GM23338 (cell line): ENCODE measurements at regions not wholly inside any gene's neighbourhood (a gene's known extent, or its start where the extent isn't known, plus 50 kb on each side); places are given as distances from the start of the nearest gene placed in this dataset.
"Not testable (repeated sequence)": the region's sequence is repeated elsewhere in the genome, so short reads cannot be mapped to it uniquely, and the experiment has no call there.

Experiments
- ATAC-seq: fragments of 200-7000 bp; cut with Tn5 transposase; 3 replicates; pipeline ENCODE4 v1.9.1; 2020
- DNase-seq: peaks from one replicate; pipeline ENCODE4 v3.0.0-alpha.2; 2015; ENCODE audit warnings: low spot score
- H2AFZ ChIP-seq: fragments of 200-600 bp; sonication (generic); 2 replicates; pipeline ENCODE4 v1.8.0; 2016; ENCODE audit warnings: antibody characterized with exemption, mild to moderate bottlenecking, moderate library complexity
- H3F3A ChIP-seq: fragments of 200-600 bp; sonication (generic); replicated peaks from 2 replicates; pipeline ENCODE4 v1.8.0; 2017; ENCODE audit warnings: antibody characterized with exemption, mixed run types, low read depth
- H3K27ac ChIP-seq: fragments of 200-600 bp; sonication (generic); 2 replicates; pipeline ENCODE4 v1.6.1; 2016; ENCODE audit warnings: low read depth
- H3K27me3 ChIP-seq: fragments of 200-600 bp; sonication (generic); 2 replicates; pipeline ENCODE4 v1.8.0; 2016; ENCODE audit warnings: mild to moderate bottlenecking, mixed run types, moderate library complexity; ENCODE audit not compliant: insufficient read depth
- H3K36me3 ChIP-seq: fragments of 200-600 bp; sonication (generic); 2 replicates; pipeline ENCODE4 v1.8.0; 2016; ENCODE audit warnings: mild to moderate bottlenecking; ENCODE audit not compliant: insufficient read depth
- H3K4me1 ChIP-seq: fragments of 200-600 bp; sonication (generic); 2 replicates; pipeline ENCODE4 v1.8.0; 2016; ENCODE audit warnings: mild to moderate bottlenecking, moderate library complexity; ENCODE audit not compliant: insufficient read depth
- H3K4me2 ChIP-seq: fragments of 200-600 bp; sonication (generic); 2 replicates; pipeline ENCODE4 v1.7.1; 2017; ENCODE audit warnings: mixed run types
- H3K4me3 ChIP-seq: fragments of 200-600 bp; sonication (generic); 2 replicates; pipeline ENCODE4 v1.6.1; 2016; ENCODE audit warnings: mixed run types
- H3K79me2 ChIP-seq: fragments of 200-600 bp; sonication (generic); replicated peaks from 2 replicates; pipeline ENCODE4 v1.8.0; 2017; ENCODE audit warnings: mild to moderate bottlenecking; ENCODE audit not compliant: insufficient read depth
- H3K9me2 ChIP-seq: fragments of 200-600 bp; sonication (generic); 2 replicates; pipeline ENCODE4 v1.8.0; 2017; ENCODE audit not compliant: insufficient read depth
- H4K20me1 ChIP-seq: fragments of 200-600 bp; sonication (generic); replicated peaks from 2 replicates; pipeline ENCODE4 v1.8.0; 2017; ENCODE audit warnings: mild to moderate bottlenecking; ENCODE audit not compliant: insufficient read depth
- H3K27ac Mint-ChIP-seq: 2 replicates; pipeline ENCODE4 v1.8.0; 2020; ENCODE audit warnings: inconsistent platforms, mild to moderate bottlenecking, moderate library complexity, mixed read lengths
- H3K27me3 Mint-ChIP-seq: 3 replicates; pipeline ENCODE4 v1.8.0; 2022; ENCODE audit warnings: low read depth, mild to moderate bottlenecking, moderate library complexity, mixed read lengths, inconsistent platforms; ENCODE audit not compliant: insufficient read depth, poor library complexity
- H3K36me3 Mint-ChIP-seq: 3 replicates; pipeline ENCODE4 v1.8.0; 2021; ENCODE audit warnings: low read depth, mild to moderate bottlenecking, inconsistent platforms, moderate library complexity, mixed read lengths
- H3K4me1 Mint-ChIP-seq: 3 replicates; pipeline ENCODE4 v1.8.0; 2020; ENCODE audit warnings: mild to moderate bottlenecking, inconsistent platforms, mixed read lengths
- H3K4me3 Mint-ChIP-seq: 3 replicates; pipeline ENCODE4 v1.8.0; 2021; ENCODE audit warnings: moderate library complexity, mild to moderate bottlenecking, inconsistent platforms, mixed read lengths
- H3K9me3 Mint-ChIP-seq: 3 replicates; pipeline ENCODE4 v1.8.0; 2020; ENCODE audit warnings: moderate library complexity, mild to moderate bottlenecking, inconsistent platforms, mixed read lengths
- CREB1 ChIP-seq: fragments of 250-450 bp; sonication (Bioruptor Pico); IDR thresholded peaks from 2 replicates; pipeline ENCODE4 v1.5.0; 2020; ENCODE audit warnings: low read depth, mild to moderate bottlenecking, moderate library complexity
- EZH2 ChIP-seq: fragments of 200-600 bp; sonication (generic); IDR thresholded peaks from one replicate; pipeline ENCODE4 v1.8.0; 2017; ENCODE audit warnings: antibody characterized with exemption, mild to moderate bottlenecking, low read depth; ENCODE audit not compliant: unreplicated experiment
- EZH2phosphoT487 ChIP-seq: fragments of 200-600 bp; sonication (generic); IDR thresholded peaks from one replicate; pipeline ENCODE4 v1.8.1; 2018; ENCODE audit warnings: antibody characterized with exemption; ENCODE audit not compliant: unreplicated experiment
- POLR2AphosphoS5 ChIP-seq: IDR thresholded peaks from 2 replicates; pipeline ENCODE4 v1.6.1; 2016; ENCODE audit warnings: antibody characterized with exemption, low read depth
- REST ChIP-seq: IDR thresholded peaks from one replicate; pipeline ENCODE4 v1.6.1; 2018; ENCODE audit warnings: antibody characterized with exemption; ENCODE audit not compliant: unreplicated experiment
- STAT1 ChIP-seq: IDR thresholded peaks from one replicate; pipeline ENCODE4 v1.6.1; 2016; ENCODE audit warnings: antibody characterized with exemption; ENCODE audit not compliant: unreplicated experiment
- ZNF114 ChIP-seq: fragments of 250-450 bp; sonication (Bioruptor Pico); IDR thresholded peaks from 2 replicates; pipeline ENCODE4 v1.5.0; 2020; ENCODE audit warnings: mild to moderate bottlenecking, moderate library complexity
- TF ChIP-seq, protein P1 (sequence below): IDR thresholded peaks from 2 replicates; pipeline ENCODE4 v1.6.1; 2016; ENCODE audit warnings: antibody characterized with exemption
- TF ChIP-seq, protein P2 (sequence below), 2 experiments: fragments of 200-600 bp in 1 of 2; sonication (generic) in 1 of 2; conservative IDR thresholded peaks; 2 replicates each; pipeline versions ENCODE4 v1.5.1 to v1.6.1; 2016 to 2017; ENCODE audit warnings: antibody characterized with exemption in 2 of 2, low read depth in 2 of 2, mild to moderate bottlenecking in 2 of 2, moderate library complexity in 1 of 2

GRCh38 chrX:144231116-144231785 lies 347.4 kb downstream of the UBE2NL start:
- not testable (repeated sequence) for H2AFZ ChIP-seq, H3K4me2 ChIP-seq, H3K79me2 ChIP-seq, ATAC-seq, H3K27ac ChIP-seq, H3K4me3 ChIP-seq, H3K36me3 Mint-ChIP-seq, H3K9me2 ChIP-seq, H3K36me3 ChIP-seq, H3F3A ChIP-seq, H3K4me1 Mint-ChIP-seq, H3K4me1 ChIP-seq, H3K27me3 ChIP-seq, DNase-seq, H3K27me3 Mint-ChIP-seq, H4K20me1 ChIP-seq, H3K27ac Mint-ChIP-seq, H3K4me3 Mint-ChIP-seq
- H3K9me3 Mint-ChIP-seq, result peaks cover 80% of the 10 kb centered on the region

- Mint-ChIP-seq H3K9me3 (peaks cover 59% of the 10 kb centered on the region), H3K4me3 (no peak overlapping the region), H3K27me3 (no peaks in the 10 kb centered on the region), H3K4me1 (no peaks in the 10 kb centered on the region), H3K36me3 (no peaks in the 10 kb centered on the region; the same call in 2 of the 3 replicates), H3K27ac (no peak overlapping the region)
- Histone ChIP-seq H2AFZ (no peak overlapping the region), H3K9me2 (no peaks in the 10 kb centered on the region), H3K79me2 (no peaks in the 10 kb centered on the region), H3K4me2 (no peak overlapping the region), H4K20me1 (no peaks in the 10 kb centered on the region), H3K4me3 (no peak overlapping the region), H3K27ac (no peak overlapping the region), H3F3A (no peaks in the 10 kb centered on the region), H3K4me1 (no peaks in the 10 kb centered on the region), H3K27me3 (no peaks in the 10 kb centered on the region), H3K36me3 (no peaks in the 10 kb centered on the region)
- no peak for ATAC-seq
- DNase-seq, result no peak
- TF ChIP-seq CREB1, result no peak
These were observed 369.5 kb downstream of the UBE2NL start for GRCh38 chrX:144253356-144253755.

DNA sequence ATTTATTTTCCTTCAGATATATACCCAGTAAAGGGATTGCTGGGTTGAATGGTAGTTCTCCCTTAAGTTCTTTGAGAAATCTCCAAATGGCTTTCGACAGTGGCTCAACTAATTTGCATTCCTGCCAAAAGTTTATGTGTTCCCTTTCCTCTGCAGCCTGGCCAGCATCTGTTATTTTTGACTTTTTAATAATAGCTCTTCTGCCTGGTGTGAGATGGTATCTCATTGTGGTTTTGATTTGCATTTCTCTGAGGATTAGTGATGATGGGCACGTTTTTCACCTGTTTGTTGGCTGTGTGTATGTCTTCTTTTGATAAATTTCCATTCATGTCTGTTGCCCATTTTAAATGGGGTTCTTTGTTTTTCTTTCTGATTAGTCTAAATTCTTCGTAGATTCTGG lies 375.2 kb downstream of the UBE2NL start:
- Histone ChIP-seq H4K20me1 (no peaks in the 10 kb centered on the region), H2AFZ (no peak overlapping the region), H3K27me3 (no peaks in the 10 kb centered on the region), H3K4me1 (no peaks in the 10 kb centered on the region), H3K79me2 (no peaks in the 10 kb centered on the region), H3K9me2 (no peaks in the 10 kb centered on the region), H3K36me3 (no peaks in the 10 kb centered on the region), H3K4me2 (no peak overlapping the region), H3F3A (no peaks in the 10 kb centered on the region), H3K27ac (no peak overlapping the region), H3K4me3 (no peak overlapping the region)
- Mint-ChIP-seq H3K4me3 (no peak overlapping the region), H3K4me1 (no peaks in the 10 kb centered on the region), H3K9me3 (peaks cover 68% of the 10 kb centered on the region), H3K27ac (no peak overlapping the region), H3K27me3 (peaks cover 2% of the 10 kb centered on the region), H3K36me3 (peaks cover 3% of the 10 kb centered on the region; the same call in 1 of the 3 replicates)
- ATAC-seq (no peak), DNase-seq (no peak)
- TF ChIP-seq, protein P1, sequence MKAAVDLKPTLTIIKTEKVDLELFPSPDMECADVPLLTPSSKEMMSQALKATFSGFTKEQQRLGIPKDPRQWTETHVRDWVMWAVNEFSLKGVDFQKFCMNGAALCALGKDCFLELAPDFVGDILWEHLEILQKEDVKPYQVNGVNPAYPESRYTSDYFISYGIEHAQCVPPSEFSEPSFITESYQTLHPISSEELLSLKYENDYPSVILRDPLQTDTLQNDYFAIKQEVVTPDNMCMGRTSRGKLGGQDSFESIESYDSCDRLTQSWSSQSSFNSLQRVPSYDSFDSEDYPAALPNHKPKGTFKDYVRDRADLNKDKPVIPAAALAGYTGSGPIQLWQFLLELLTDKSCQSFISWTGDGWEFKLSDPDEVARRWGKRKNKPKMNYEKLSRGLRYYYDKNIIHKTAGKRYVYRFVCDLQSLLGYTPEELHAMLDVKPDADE, result no peak
- TF ChIP-seq EZH2phosphoT487 (no peak), STAT1 (no peak), ZNF114 (CRISPR knock-in tag) (no peak), REST (no peak), EZH2 (no peak), POLR2AphosphoS5 (no peak)
- TF ChIP-seq, protein P2, sequence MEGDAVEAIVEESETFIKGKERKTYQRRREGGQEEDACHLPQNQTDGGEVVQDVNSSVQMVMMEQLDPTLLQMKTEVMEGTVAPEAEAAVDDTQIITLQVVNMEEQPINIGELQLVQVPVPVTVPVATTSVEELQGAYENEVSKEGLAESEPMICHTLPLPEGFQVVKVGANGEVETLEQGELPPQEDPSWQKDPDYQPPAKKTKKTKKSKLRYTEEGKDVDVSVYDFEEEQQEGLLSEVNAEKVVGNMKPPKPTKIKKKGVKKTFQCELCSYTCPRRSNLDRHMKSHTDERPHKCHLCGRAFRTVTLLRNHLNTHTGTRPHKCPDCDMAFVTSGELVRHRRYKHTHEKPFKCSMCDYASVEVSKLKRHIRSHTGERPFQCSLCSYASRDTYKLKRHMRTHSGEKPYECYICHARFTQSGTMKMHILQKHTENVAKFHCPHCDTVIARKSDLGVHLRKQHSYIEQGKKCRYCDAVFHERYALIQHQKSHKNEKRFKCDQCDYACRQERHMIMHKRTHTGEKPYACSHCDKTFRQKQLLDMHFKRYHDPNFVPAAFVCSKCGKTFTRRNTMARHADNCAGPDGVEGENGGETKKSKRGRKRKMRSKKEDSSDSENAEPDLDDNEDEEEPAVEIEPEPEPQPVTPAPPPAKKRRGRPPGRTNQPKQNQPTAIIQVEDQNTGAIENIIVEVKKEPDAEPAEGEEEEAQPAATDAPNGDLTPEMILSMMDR (conservative IDR thresholded peaks at IDR 0.05; ENCODE audit: low read depth in 2 of 2), result no peak
